SK-N-SH (cell line): ENCODE measurements at regions not wholly inside any gene's neighbourhood (a gene's known extent, or its start where the extent isn't known, plus 50 kb on each side); places are given as distances from the start of the nearest gene placed in this dataset.

Experiments used
- CTCF ChIA-PET: fragments of 300-600, 350-600 bp; formaldehyde crosslinking; extraction: SDS; loops from one replicate; lab custom pipeline; 2021; lab: Yijun Ruan, JAX
- POLR2A ChIA-PET: fragments of 350-600 bp; sonication (Branson Sonifier 250); formaldehyde crosslinking; extraction: SDS; loops from one replicate; lab custom pipeline; 2020; ENCODE audit warnings: antibody characterized with exemption, inconsistent platforms; lab: Yijun Ruan, JAX
- DNase-seq: peaks from one replicate; pipeline ENCODE4 v3.0.0; 2012
- H2AFZ ChIP-seq: fragments of 200-600 bp; sonication (generic); 2 replicates; pipeline ENCODE4 v1.8.1; 2016; ENCODE audit warnings: antibody characterized with exemption, mild to moderate bottlenecking, low read depth
- H3F3A ChIP-seq: fragments of 200-600 bp; sonication (generic); replicated peaks from 2 replicates; pipeline ENCODE3; 2016; ENCODE audit warnings: antibody characterized with exemption, mild to moderate bottlenecking; ENCODE audit not compliant: insufficient read depth
- H3K27ac ChIP-seq, 2 experiments: fragments of 200-500 bp in 1 of 2; fragments of 200-600 bp in 1 of 2; sonication (Bioruptor generic) in 1 of 2; sonication (generic), shearing (Covaris generic) in 1 of 2; 2 replicates each; pipeline versions ENCODE4 v1.5.1 to v1.6.1; 2014 to 2016; ENCODE audit warnings: low read depth in 2 of 2, inconsistent platforms in 1 of 2, low read length in 1 of 2, mild to moderate bottlenecking in 1 of 2, mixed read lengths in 1 of 2
- H3K27me3 ChIP-seq: fragments of 200-600 bp; sonication (generic), shearing (Covaris generic); 2 replicates; pipeline ENCODE4 v1.6.1; 2016; ENCODE audit warnings: mixed run types; ENCODE audit not compliant: insufficient read depth
- H3K36me3 ChIP-seq, 2 experiments: fragments of 200-500 bp in 1 of 2; fragments of 200-600 bp in 1 of 2; sonication (Bioruptor generic) in 1 of 2; sonication (generic) in 1 of 2; replicated peaks in 1 of 2; 2 replicates each; pipeline versions ENCODE3 to v1.5.1; 2014 to 2016; ENCODE audit warnings: low read length in 1 of 2, mild to moderate bottlenecking in 1 of 2; ENCODE audit not compliant: insufficient read depth in 2 of 2, control insufficient read depth in 1 of 2
- H3K4me1 ChIP-seq, 2 experiments: fragments of 200-500 bp in 1 of 2; fragments of 200-600 bp in 1 of 2; sonication (Bioruptor generic) in 1 of 2; sonication (generic), shearing (Covaris generic) in 1 of 2; 2 replicates each; pipeline versions ENCODE4 v1.5.1 to v1.6.1; 2014 to 2016; ENCODE audit warnings: low read depth in 1 of 2, low read length in 1 of 2, mixed run types in 1 of 2; ENCODE audit not compliant: insufficient read depth in 2 of 2, control insufficient read depth in 1 of 2
- H3K4me2 ChIP-seq: fragments of 200-600 bp; sonication (generic), shearing (Covaris generic); 2 replicates; pipeline ENCODE4 v1.6.1; 2017; ENCODE audit warnings: mixed run types
- H3K4me3 ChIP-seq, 2 experiments: fragments of 200-500 bp in 1 of 2; fragments of 200-600 bp in 1 of 2; sonication (Bioruptor generic) in 1 of 2; sonication (generic), shearing (Covaris generic) in 1 of 2; 2 replicates each; pipeline versions ENCODE4 v1.5.1 to v1.8.1; 2014 to 2016; ENCODE audit warnings: low read depth in 2 of 2, inconsistent platforms in 1 of 2, low read length in 1 of 2, mild to moderate bottlenecking in 1 of 2, mixed read lengths in 1 of 2, moderate library complexity in 1 of 2
- H3K79me2 ChIP-seq: fragments of 200-600 bp; sonication (generic); 2 replicates; pipeline ENCODE4 v1.8.1; 2017; ENCODE audit warnings: mild to moderate bottlenecking; ENCODE audit not compliant: insufficient read depth
- H3K9ac ChIP-seq: fragments of 200-600 bp; sonication (generic); 2 replicates; pipeline ENCODE4 v1.6.1; 2017; ENCODE audit warnings: mixed run types
- H3K9me2 ChIP-seq: fragments of 200-600 bp; sonication (generic); 2 replicates; pipeline ENCODE4 v1.6.1; 2017; ENCODE audit warnings: mixed run types
- H3K9me3 ChIP-seq: fragments of 200-600 bp; sonication (generic); 2 replicates; pipeline ENCODE4 v1.6.1; 2017; ENCODE audit warnings: mixed run types, mild to moderate bottlenecking, moderate library complexity
- H4K20me1 ChIP-seq: fragments of 200-600 bp; sonication (generic); 2 replicates; pipeline ENCODE4 v1.6.1; 2017; ENCODE audit warnings: mild to moderate bottlenecking, mixed run types; ENCODE audit not compliant: insufficient read depth
- ELF1 ChIP-seq: IDR thresholded peaks from 2 replicates; pipeline ENCODE4 v1.4.0; 2012
- FOXJ3 ChIP-seq: sonication (generic); formaldehyde crosslinking; IDR thresholded peaks from 2 replicates; pipeline ENCODE4 v1.5.1; 2020; ENCODE audit warnings: mild to moderate bottlenecking, missing genetic modification reagents
- GATA2 ChIP-seq: sonication (generic); formaldehyde crosslinking; IDR thresholded peaks from 2 replicates; pipeline ENCODE4 v1.5.0; 2020; ENCODE audit warnings: mild to moderate bottlenecking, missing genetic modification reagents
- MEF2A ChIP-seq: IDR thresholded peaks from 2 replicates; pipeline ENCODE4 v1.4.0; 2012; ENCODE audit warnings: low read depth, borderline replicate concordance
- NFIC ChIP-seq: IDR thresholded peaks from 2 replicates; pipeline ENCODE4 v1.4.0; 2012; ENCODE audit warnings: borderline replicate concordance
- NRF1 ChIP-seq: IDR thresholded peaks from 2 replicates; pipeline ENCODE4 v1.6.1; 2012; ENCODE audit warnings: low read depth, mild to moderate bottlenecking, low read length
- RCOR1 ChIP-seq: fragments of 150-350 bp; IDR thresholded peaks from 2 replicates; pipeline ENCODE4 v1.6.1; 2017; ENCODE audit warnings: antibody characterized with exemption, low read length
- RFX5 ChIP-seq: IDR thresholded peaks from 2 replicates; pipeline ENCODE4 v1.6.1; 2012; ENCODE audit warnings: mild to moderate bottlenecking, improper control_type of control experiment, low read length
- RXRA ChIP-seq: IDR thresholded peaks from 2 replicates; pipeline ENCODE4 v1.4.0; 2012; ENCODE audit warnings: low read depth, mild to moderate bottlenecking, borderline replicate concordance
- SIN3A ChIP-seq: IDR thresholded peaks from 2 replicates; pipeline ENCODE4 v1.6.1; 2012; ENCODE audit warnings: low read depth, mild to moderate bottlenecking, low read length, moderate library complexity, borderline replicate concordance
- SMC3 ChIP-seq: IDR thresholded peaks from 2 replicates; pipeline ENCODE4 v1.6.1; 2012; ENCODE audit warnings: low read depth, low read length, improper control_type of control experiment
- TAF1 ChIP-seq: IDR thresholded peaks from 2 replicates; pipeline ENCODE4 v1.6.1; 2012; ENCODE audit warnings: low read depth, mild to moderate bottlenecking, low read length, moderate library complexity, borderline replicate concordance
- TEAD4 ChIP-seq: IDR thresholded peaks from 2 replicates; pipeline ENCODE4 v1.4.0; 2012; ENCODE audit warnings: mild to moderate bottlenecking, borderline replicate concordance; ENCODE audit not compliant: insufficient read depth
- YY1 ChIP-seq: IDR thresholded peaks from 2 replicates; pipeline ENCODE4 v1.4.0; 2012; ENCODE audit warnings: low read depth, mild to moderate bottlenecking
- WGBS: methylation state at CpG from one replicate; pipeline ENCODE4 v1.1.6; 2017; ENCODE audit warnings: low lambda C conversion rate; 5-methylcytosine and 5-hydroxymethylcytosine counted together
- TF ChIP-seq, protein P1 (sequence below): fragments of 150-350 bp; IDR thresholded peaks from 2 replicates; pipeline ENCODE4 v1.6.1; 2016; ENCODE audit warnings: mild to moderate bottlenecking, low read depth, low read length
- TF ChIP-seq, protein P2 (sequence below): IDR thresholded peaks from 2 replicates; pipeline ENCODE4; 2012
- TF ChIP-seq, protein P3 (sequence below): IDR thresholded peaks from 2 replicates; pipeline ENCODE4 v1.6.1; 2012; ENCODE audit warnings: mild to moderate bottlenecking, low read depth, low read length, moderate library complexity
- TF ChIP-seq, protein P4 (sequence below): IDR thresholded peaks from 2 replicates; pipeline ENCODE4 v1.4.0; 2012; ENCODE audit warnings: low read depth, borderline replicate concordance
- TF ChIP-seq, protein P5 (sequence below): IDR thresholded peaks from 2 replicates; pipeline ENCODE4 v1.4.0; 2012; ENCODE audit warnings: low read depth

DNA sequence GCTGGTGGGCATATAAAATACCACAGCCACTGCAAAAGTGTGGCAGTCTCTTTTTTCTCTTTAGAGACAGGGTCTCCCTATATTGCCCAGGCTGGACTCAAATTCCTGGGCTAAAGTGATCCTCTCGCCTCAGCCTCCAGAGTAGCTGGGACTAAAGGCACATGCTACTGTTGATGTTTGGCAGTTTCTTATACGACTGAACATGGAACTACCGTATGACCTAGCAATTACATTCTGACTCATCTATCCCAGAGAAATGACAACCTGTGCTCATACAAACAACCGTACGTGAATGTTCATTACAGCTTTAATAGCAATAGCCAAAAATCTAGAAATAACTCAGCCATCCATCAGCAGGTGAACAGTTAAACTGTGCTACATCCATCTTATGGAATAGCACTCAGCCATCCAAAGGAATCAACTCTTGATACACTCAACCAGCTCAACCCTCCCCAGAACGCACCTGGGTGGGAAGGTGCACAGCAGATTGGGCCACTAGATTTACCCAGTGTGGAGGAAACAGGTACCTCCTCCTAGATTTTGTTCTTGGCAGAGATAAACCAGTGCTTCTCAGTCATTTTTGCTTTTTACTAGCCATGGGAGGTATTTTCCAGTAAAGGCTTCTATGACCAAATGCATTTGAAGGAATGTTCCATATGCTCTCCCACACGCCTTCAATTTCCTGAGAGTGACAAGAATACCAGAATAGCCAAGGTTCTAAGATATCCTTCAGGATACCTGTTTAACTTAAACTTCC is 130.5 kb downstream of the MED15 start:
- Histone ChIP-seq H3F3A (no peaks in the 10 kb centered on the region), H3K9me3 (no peaks in the 10 kb centered on the region), H3K4me2 (no peak overlapping the region), H3K79me2 (no peaks in the 10 kb centered on the region), H2AFZ (no peak overlapping the region), H3K4me3 (no peak overlapping the region), H3K27ac (no peak overlapping the region), H3K36me3 (no peaks in the 10 kb centered on the region), H3K4me1 (no peaks in the 10 kb centered on the region), H3K27me3 (no peaks in the 10 kb centered on the region; the same call in 1 of the 2 replicates), H3K9ac (no peak overlapping the region), H4K20me1 (no peaks in the 10 kb centered on the region), H3K9me2 (no peaks in the 10 kb centered on the region)
- POLR2A ChIA-PET: no interaction called here
- WGBS: 49% methylated on average over 6 of the region's 7 CpGs
- DNase-seq: no peak
- CTCF ChIA-PET: interaction anchor here (1.1 kb wide), 1 partner anchor 18 kb away, joined by 3 read pairs; no protein-coding TSS in a partner anchor
- no peak for TF ChIP-seq YY1

DNA sequence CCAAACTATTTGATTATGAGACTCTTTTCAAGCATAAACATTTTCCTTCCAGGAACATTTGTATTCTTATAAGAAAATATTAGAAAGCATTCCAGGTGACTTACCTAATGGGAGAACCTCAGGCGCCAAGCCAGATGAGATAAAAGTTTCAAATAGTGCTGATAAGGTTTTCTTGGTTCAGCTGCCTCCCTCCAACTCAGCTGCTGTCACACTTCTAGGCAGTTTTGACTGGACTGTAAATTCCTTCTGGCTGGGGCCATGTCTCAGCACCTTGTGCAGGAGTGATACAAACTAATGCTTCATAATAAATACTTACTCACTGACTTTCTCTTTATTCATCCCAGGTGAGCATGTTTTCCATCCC is 131.1 kb downstream of the MED15 start:
- Histone ChIP-seq H3K9me3 (no peaks in the 10 kb centered on the region), H3K4me1 (no peaks in the 10 kb centered on the region), H3K4me3 (no peak overlapping the region), H3K9ac (no peak overlapping the region), H3K4me2 (no peak overlapping the region), H3K9me2 (no peaks in the 10 kb centered on the region), H3K79me2 (no peaks in the 10 kb centered on the region), H2AFZ (no peak overlapping the region), H3K27ac (no peak overlapping the region), H3F3A (no peaks in the 10 kb centered on the region), H3K36me3 (no peaks in the 10 kb centered on the region), H3K27me3 (no peaks in the 10 kb centered on the region; the same call in 1 of the 2 replicates), H4K20me1 (no peaks in the 10 kb centered on the region)
- ChIA-PET POLR2A (no interaction called here), CTCF (interaction anchor here (0.9 kb wide), 1 partner anchor 31 kb away, joined by 3 read pairs; no protein-coding TSS in a partner anchor)
- no peak for DNase-seq
- WGBS: 5% methylated on average over 1 of the region's 1 CpG
- TF ChIP-seq NFIC (no peak), FOXJ3 (CRISPR knock-in tag) (no peak), RXRA (no peak), ELF1 (no peak), SIN3A (no peak), MEF2A (no peak), NRF1 (no peak), RCOR1 (no peak), RFX5 (no peak), TAF1 (no peak), SMC3 (no peak), GATA2 (no peak), TEAD4 (no peak)
- TF ChIP-seq, protein P1, sequence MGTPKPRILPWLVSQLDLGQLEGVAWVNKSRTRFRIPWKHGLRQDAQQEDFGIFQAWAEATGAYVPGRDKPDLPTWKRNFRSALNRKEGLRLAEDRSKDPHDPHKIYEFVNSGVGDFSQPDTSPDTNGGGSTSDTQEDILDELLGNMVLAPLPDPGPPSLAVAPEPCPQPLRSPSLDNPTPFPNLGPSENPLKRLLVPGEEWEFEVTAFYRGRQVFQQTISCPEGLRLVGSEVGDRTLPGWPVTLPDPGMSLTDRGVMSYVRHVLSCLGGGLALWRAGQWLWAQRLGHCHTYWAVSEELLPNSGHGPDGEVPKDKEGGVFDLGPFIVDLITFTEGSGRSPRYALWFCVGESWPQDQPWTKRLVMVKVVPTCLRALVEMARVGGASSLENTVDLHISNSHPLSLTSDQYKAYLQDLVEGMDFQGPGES: no peak
- TF ChIP-seq, protein P2, sequence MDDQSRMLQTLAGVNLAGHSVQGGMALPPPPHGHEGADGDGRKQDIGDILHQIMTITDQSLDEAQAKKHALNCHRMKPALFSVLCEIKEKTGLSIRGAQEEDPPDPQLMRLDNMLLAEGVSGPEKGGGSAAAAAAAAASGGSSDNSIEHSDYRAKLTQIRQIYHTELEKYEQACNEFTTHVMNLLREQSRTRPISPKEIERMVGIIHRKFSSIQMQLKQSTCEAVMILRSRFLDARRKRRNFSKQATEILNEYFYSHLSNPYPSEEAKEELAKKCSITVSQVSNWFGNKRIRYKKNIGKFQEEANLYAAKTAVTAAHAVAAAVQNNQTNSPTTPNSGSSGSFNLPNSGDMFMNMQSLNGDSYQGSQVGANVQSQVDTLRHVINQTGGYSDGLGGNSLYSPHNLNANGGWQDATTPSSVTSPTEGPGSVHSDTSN: no peak
- TF ChIP-seq, protein P3, sequence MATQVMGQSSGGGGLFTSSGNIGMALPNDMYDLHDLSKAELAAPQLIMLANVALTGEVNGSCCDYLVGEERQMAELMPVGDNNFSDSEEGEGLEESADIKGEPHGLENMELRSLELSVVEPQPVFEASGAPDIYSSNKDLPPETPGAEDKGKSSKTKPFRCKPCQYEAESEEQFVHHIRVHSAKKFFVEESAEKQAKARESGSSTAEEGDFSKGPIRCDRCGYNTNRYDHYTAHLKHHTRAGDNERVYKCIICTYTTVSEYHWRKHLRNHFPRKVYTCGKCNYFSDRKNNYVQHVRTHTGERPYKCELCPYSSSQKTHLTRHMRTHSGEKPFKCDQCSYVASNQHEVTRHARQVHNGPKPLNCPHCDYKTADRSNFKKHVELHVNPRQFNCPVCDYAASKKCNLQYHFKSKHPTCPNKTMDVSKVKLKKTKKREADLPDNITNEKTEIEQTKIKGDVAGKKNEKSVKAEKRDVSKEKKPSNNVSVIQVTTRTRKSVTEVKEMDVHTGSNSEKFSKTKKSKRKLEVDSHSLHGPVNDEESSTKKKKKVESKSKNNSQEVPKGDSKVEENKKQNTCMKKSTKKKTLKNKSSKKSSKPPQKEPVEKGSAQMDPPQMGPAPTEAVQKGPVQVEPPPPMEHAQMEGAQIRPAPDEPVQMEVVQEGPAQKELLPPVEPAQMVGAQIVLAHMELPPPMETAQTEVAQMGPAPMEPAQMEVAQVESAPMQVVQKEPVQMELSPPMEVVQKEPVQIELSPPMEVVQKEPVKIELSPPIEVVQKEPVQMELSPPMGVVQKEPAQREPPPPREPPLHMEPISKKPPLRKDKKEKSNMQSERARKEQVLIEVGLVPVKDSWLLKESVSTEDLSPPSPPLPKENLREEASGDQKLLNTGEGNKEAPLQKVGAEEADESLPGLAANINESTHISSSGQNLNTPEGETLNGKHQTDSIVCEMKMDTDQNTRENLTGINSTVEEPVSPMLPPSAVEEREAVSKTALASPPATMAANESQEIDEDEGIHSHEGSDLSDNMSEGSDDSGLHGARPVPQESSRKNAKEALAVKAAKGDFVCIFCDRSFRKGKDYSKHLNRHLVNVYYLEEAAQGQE: no peak
- TF ChIP-seq, protein P4, sequence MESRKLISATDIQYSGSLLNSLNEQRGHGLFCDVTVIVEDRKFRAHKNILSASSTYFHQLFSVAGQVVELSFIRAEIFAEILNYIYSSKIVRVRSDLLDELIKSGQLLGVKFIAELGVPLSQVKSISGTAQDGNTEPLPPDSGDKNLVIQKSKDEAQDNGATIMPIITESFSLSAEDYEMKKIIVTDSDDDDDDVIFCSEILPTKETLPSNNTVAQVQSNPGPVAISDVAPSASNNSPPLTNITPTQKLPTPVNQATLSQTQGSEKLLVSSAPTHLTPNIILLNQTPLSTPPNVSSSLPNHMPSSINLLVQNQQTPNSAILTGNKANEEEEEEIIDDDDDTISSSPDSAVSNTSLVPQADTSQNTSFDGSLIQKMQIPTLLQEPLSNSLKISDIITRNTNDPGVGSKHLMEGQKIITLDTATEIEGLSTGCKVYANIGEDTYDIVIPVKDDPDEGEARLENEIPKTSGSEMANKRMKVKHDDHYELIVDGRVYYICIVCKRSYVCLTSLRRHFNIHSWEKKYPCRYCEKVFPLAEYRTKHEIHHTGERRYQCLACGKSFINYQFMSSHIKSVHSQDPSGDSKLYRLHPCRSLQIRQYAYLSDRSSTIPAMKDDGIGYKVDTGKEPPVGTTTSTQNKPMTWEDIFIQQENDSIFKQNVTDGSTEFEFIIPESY: no peak
- TF ChIP-seq, protein P5, sequence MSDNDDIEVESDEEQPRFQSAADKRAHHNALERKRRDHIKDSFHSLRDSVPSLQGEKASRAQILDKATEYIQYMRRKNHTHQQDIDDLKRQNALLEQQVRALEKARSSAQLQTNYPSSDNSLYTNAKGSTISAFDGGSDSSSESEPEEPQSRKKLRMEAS: no peak
